Occipital lobe (tissue), 1 donor: ENCODE measurements at regions not wholly inside any gene's neighbourhood (a gene's known extent, or its start where the extent isn't known, plus 50 kb on each side); places are given as distances from the start of the nearest gene placed in this dataset.
"Not testable (repeated sequence)": the region's sequence is repeated elsewhere in the genome, so short reads cannot be mapped to it uniquely, and the experiment has no call there.

Experiments used
- DNase-seq: peaks from one replicate; lab custom pipeline; 2025; lab: John Stamatoyannopoulos, UW

- DNase-seq = no peak
These were observed 367.4 kb upstream of the ZFHX3 start for GRCh38 chr16:73415286-73415685.

- DNase-seq = no peak
These were observed 366.7 kb upstream of the ZFHX3 start for GRCh38 chr16:73414638-73415037.

- no peak for DNase-seq
These were observed 365.9 kb upstream of the ZFHX3 start for GRCh38 chr16:73413830-73414190.

- no peak for DNase-seq
These were observed 365.3 kb upstream of the ZFHX3 start for GRCh38 chr16:73413091-73413829.

GRCh38 chr16:73412416-73412815, 364.5 kb upstream of the ZFHX3 start:
- DNase-seq = no peak

- DNase-seq = no peak
These were observed 360.8 kb upstream of the ZFHX3 start for GRCh38 chr16:73408716-73409115.

DNA sequence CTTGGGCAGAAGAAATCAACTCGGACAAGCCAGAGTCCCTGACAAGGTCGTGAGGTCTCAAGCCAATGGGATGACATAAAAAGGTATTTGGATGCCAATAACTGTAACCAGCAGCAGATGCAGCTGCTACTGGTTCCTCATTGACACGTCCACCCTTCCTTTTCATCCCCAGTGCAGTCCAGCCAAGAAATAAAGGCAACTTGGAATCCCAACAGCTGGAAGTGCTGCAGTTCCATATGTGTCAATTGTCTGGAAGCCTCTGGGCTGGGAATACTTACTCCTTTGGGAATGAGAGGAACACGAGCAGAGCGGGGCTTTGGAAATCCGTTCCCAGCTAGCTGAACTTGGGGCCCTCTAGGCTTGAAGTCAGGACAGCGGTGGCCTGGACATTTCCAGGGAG, 360.4 kb upstream of the ZFHX3 start:
- no peak for DNase-seq

DNA sequence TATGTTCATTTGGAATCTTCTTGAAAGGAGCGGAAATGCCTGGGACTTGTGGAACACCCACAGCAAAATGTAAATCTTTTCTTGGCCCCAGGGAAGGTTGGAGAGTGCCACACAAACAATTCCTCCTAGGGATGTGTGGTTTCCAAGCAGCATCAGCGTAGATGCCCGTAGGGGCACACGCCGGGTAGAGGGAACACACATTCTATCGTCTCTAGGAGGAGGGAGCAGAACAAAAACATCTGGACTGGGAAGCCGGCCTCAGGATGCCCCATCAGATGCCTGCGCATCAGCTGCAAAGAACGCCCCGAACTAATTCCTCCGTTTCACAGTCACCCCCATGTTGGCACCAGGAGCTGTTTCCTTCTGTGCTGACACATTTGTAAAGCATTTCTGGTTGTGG, 357.9 kb upstream of the ZFHX3 start:
- no peak for DNase-seq

DNA sequence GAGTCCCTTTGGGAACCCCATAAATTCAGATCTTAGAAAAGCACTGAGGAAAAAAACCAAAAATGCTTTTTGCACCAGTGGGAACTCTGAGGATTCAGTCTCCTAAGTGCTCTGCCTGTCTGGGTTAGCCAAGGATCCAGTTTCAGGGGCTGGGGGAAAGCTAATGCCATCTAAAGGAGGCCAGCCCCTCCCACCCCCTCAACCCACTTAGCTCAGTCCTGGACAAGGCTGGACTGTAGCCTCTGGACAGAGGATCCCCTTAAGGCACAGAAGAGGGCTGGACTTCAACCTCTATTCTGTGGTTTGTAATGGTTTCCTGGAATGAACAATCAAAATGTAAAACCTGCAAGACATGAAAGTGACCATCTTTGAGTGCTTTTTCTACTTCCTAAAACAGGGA, 356.1 kb upstream of the ZFHX3 start:
- no peak for DNase-seq

GRCh38 chr16:73403291-73403690, 355.4 kb upstream of the ZFHX3 start:
- no peak for DNase-seq

DNA sequence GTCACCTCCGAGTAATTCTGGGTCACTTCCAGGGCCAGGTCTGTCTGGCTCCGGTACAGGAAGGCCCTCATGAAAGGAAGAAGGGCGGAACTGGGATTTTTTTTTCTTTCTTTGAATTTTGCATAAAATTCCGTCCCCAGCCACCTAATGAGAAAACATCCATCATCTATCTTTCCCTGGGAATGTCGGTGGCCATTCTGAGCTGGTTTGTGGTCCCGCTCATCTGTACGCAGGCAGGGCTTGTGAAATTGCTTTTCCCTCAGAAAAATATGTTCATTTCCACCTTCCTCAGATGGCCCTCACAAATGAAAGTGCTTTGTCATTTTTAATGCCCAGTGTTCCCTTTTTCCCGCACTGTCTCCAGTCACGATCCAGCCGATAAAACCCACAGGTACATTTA, 353.0 kb upstream of the ZFHX3 start:
- no peak for DNase-seq

DNA sequence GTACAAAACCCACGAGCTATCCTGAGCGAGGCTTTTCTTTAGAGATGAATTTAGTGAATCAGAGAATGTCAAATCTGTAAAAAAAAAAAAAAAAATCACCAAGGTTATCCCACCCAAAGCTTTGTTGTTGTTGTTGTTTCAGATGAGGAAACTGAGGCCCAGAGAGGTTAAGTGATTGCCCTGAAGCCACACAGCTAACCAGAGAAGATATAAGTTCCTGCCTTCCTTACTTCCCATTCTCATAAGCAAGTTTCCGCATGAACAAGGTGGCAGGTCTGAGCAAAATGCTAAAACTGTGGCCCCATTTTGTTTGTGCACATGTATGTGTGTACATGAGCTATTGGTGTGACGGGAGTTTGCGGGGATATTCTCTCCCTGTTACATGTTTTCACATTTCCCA, 352.1 kb upstream of the ZFHX3 start:
- DNase-seq = no peak

DNA sequence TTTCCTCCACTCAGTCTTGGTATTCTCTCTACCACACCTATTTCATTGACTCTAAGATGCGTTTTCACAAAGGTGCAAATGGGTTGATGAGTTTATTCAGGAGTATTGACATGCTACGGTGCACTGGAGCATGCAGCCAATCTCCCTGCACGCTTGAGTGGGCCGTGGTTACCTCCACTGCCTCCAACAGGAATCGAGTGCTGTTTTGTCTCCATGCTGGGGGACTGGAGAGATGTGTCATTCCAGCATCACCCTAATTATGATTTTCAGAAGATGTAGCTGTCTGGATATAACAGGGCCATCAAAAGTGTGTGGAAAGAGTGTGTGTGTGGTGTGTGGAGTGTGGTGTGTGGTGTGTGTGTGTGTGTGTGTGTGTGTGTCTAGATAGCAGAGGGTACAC, 351.6 kb upstream of the ZFHX3 start:
- no peak for DNase-seq

DNA sequence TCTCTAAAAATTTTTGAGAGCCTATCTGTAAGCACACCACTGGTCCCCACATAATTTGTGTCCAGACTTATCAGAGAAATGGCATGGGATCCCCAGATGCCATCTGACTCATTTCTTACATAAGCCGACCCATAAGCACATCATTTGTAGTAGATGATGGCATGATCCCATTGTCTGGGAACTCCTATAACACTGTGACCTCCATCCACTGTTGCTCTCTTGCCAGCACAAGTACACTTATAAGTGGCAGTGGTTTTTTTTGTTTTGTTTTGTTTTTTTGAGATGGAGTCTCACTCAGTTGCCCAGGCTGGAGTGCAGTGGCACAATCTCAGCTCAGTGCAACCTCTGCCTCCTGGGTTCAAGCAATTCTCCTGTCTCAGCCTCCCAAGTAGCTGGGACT, 350.7 kb upstream of the ZFHX3 start:
- not testable (repeated sequence) for DNase-seq

- no peak for DNase-seq
These were observed 348.6 kb upstream of the ZFHX3 start for GRCh38 chr16:73396556-73396955.

- DNase-seq = no peak
These were observed 343.0 kb upstream of the ZFHX3 start for GRCh38 chr16:73390936-73391335.

- DNase-seq = no peak
These were observed 342.6 kb upstream of the ZFHX3 start for GRCh38 chr16:73390491-73390890.

DNA sequence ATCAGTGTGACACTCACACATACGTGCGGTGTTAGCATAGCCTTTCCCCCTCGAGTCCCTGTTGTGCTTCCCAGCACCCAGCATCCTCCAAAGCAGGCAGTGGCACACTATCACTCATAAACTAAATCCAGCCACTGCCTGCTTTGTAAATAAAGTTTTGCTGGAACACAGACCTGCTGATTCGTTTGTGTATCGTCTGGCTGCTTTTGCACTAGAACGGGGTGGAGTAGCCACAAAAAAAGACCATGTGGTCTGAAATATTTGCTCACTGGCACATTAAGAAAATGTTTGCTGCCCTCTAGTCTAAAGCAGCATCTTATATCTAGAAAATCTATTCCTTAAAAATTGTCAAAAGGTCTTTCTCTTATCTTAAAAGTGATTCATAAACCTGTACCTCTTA, 341.2 kb upstream of the ZFHX3 start:
- no peak for DNase-seq

DNA sequence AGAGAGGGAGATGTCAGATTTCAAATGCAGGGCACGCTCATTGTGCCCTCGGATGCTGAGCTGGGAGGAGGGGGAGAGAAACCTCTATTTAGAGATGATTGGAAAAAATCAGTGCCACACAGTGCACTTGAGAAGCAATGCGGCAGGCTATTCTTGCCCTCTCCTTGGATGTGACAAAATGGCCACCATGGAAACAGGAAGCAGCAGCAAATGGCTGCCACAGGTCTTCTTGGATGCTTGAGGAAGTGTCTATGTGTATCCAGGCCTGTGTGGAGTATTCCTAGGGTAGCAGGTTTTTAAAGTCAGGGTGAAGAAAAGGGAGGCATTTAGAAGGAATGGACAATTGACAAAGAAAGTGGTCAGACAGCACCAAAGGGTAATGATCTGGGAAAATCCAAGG, 340.1 kb upstream of the ZFHX3 start:
- DNase-seq = no peak

- DNase-seq = no peak
These were observed 337.8 kb upstream of the ZFHX3 start for GRCh38 chr16:73385696-73386095.

DNA sequence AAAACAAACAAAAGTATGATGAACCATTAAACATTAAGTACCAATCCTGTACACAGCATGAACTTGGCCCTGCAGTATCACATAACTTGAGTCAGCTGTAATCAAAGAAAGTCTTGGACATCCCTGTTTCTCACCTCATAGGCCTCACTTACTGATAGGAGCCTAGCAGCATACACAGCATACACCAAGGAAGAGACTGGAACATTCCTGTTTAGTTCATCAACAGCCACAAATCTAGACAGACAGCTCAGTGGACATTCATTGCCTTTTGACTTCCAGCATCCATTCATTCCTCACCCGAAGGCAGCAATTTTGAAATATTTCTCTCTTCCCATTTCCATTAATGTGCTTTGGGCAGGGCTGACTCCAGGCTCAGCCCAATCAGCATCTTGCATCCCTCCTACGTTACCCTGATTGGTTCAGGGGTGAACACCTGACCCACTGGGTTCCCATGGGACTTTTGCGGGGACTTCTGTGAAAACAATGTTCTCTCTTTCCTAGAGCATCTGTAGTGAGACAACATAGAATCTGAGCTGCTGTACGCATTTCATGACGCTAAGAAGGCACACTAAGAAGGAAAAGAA, 336.7 kb upstream of the ZFHX3 start:
- no peak for DNase-seq

DNA sequence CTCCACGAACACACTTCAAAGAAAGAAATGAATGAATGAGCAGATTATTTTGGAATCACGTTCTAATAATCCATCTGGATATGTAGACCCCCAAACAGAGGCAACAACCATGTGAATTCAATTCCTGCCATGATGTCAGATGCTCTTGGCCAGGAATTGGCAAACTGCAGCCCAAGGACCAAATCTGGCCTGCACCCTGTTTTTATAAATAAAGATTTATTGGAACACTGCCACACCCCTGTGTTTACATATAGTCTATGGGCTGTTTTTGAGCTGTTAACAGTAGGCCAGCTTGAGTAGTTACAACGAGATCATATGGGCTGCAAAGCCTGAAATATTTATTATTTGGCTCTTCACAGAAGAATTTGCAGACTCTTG, 336.0 kb upstream of the ZFHX3 start:
- DNase-seq = no peak

GRCh38 chr16:73383195-73383987, 335.5 kb upstream of the ZFHX3 start:
- no peak for DNase-seq
